ENCODE measurements at regions not wholly inside any gene's neighbourhood (a gene's known extent, or its start where the extent isn't known, plus 50 kb on each side); places are given as distances from the start of the nearest gene placed in this dataset.

GRCh38 chr18:13984080-13984479 lies 68.7 kb upstream of the MC2R start:
- H3K4me3 Mint-ChIP-seq: no peak overlapping the region
- H3K4me1 Mint-ChIP-seq (ENCODE audit: low read depth): no peaks in the 10 kb centered on the region
- H3K36me3 Mint-ChIP-seq (ENCODE audit: low read depth): no peaks in the 10 kb centered on the region
- POLR2A ChIA-PET: no interaction called here
- H3K9me3 Mint-ChIP-seq (ENCODE audit: insufficient read depth): no peaks in the 10 kb centered on the region
- H3K27me3 Mint-ChIP-seq (ENCODE audit: low read depth): no peaks in the 10 kb centered on the region
- ATAC-seq (no peak), DNase-seq (no peak)
- CTCF ChIA-PET: no interaction called here
- H3K27ac Mint-ChIP-seq: no peak overlapping the region

- no peak overlapping the region for H3K27ac Mint-ChIP-seq
- no peak for ATAC-seq
- DNase-seq: no peak
- no peaks in the 10 kb centered on the region for H3K9me3 Mint-ChIP-seq (ENCODE audit: insufficient read depth)
- H3K36me3 Mint-ChIP-seq (ENCODE audit: low read depth): no peaks in the 10 kb centered on the region
- no peak overlapping the region for H3K4me3 Mint-ChIP-seq
- ChIA-PET POLR2A (no interaction called here), CTCF (no interaction called here)
- H3K27me3 Mint-ChIP-seq (ENCODE audit: low read depth): no peaks in the 10 kb centered on the region
- H3K4me1 Mint-ChIP-seq (ENCODE audit: low read depth): no peaks in the 10 kb centered on the region
These were observed 68.2 kb upstream of the MC2R start for GRCh38 chr18:13983506-13983905.

GRCh38 chr18:13982126-13982525 lies 66.8 kb upstream of the MC2R start:
- no peak overlapping the region for H3K4me3 Mint-ChIP-seq
- no peaks in the 10 kb centered on the region for H3K36me3 Mint-ChIP-seq (ENCODE audit: low read depth)
- no peaks in the 10 kb centered on the region for H3K4me1 Mint-ChIP-seq (ENCODE audit: low read depth)
- POLR2A ChIA-PET: no interaction called here
- H3K27me3 Mint-ChIP-seq (ENCODE audit: low read depth): no peaks in the 10 kb centered on the region
- ATAC-seq (no peak), DNase-seq (no peak)
- CTCF ChIA-PET: no interaction called here
- no peak overlapping the region for H3K27ac Mint-ChIP-seq
- no peaks in the 10 kb centered on the region for H3K9me3 Mint-ChIP-seq (ENCODE audit: insufficient read depth)

- no peak overlapping the region for H3K4me3 Mint-ChIP-seq
- no peak for ATAC-seq
- DNase-seq: no peak
- no peaks in the 10 kb centered on the region for H3K36me3 Mint-ChIP-seq (ENCODE audit: low read depth)
- no peaks in the 10 kb centered on the region for H3K4me1 Mint-ChIP-seq (ENCODE audit: low read depth)
- H3K27ac Mint-ChIP-seq: no peak overlapping the region
- POLR2A ChIA-PET: no interaction called here
- H3K9me3 Mint-ChIP-seq (ENCODE audit: insufficient read depth): no peaks in the 10 kb centered on the region
- CTCF ChIA-PET: no interaction called here
- H3K27me3 Mint-ChIP-seq (ENCODE audit: low read depth): no peaks in the 10 kb centered on the region
These were observed 57.8 kb upstream of the MC2R start for GRCh38 chr18:13973061-13973575.
